Hepatocyte (in vitro differentiated cells): ENCODE measurements at regions not wholly inside any gene's neighbourhood (a gene's known extent, or its start where the extent isn't known, plus 50 kb on each side); places are given as distances from the start of the nearest gene placed in this dataset.

Source experiments
- DNase-seq: peaks from one replicate; pipeline ENCODE4 v3.0.0-alpha.2; 2016; ENCODE audit warnings: low spot score
- H2AFZ ChIP-seq: fragments of 200-600 bp; sonication (generic); 2 replicates; pipeline ENCODE4 v1.6.0; 2016; ENCODE audit warnings: antibody characterized with exemption, mild to moderate bottlenecking
- H3K27ac ChIP-seq: fragments of 200-600 bp; sonication (generic); 2 replicates; pipeline ENCODE4 v1.5.1; 2016; ENCODE audit warnings: mild to moderate bottlenecking
- H3K27me3 ChIP-seq: fragments of 200-600 bp; sonication (generic); 2 replicates; pipeline ENCODE4 v1.6.1; 2016
- H3K36me3 ChIP-seq: fragments of 200-600 bp; sonication (generic); replicated peaks from 2 replicates; pipeline ENCODE4 v1.5.1; 2016; ENCODE audit warnings: low read depth; ENCODE audit not compliant: insufficient read depth
- H3K4me1 ChIP-seq: fragments of 200-600 bp; sonication (generic); 2 replicates; pipeline ENCODE4 v1.5.1; 2016; ENCODE audit warnings: mild to moderate bottlenecking, moderate library complexity; ENCODE audit not compliant: insufficient read depth
- H3K4me2 ChIP-seq: fragments of 200-600 bp; sonication (generic); 2 replicates; pipeline ENCODE4 v1.6.0; 2016
- H3K4me3 ChIP-seq: fragments of 200-600 bp; sonication (generic); 2 replicates; pipeline ENCODE4 v1.5.1; 2016; ENCODE audit warnings: mild to moderate bottlenecking
- H3K79me2 ChIP-seq: fragments of 200-600 bp; sonication (generic); 2 replicates; pipeline ENCODE4 v1.6.0; 2017; ENCODE audit warnings: mild to moderate bottlenecking
- H3K9me2 ChIP-seq: fragments of 200-600 bp; sonication (generic); replicated peaks from 2 replicates; pipeline ENCODE4 v1.6.0; 2017; ENCODE audit warnings: mild to moderate bottlenecking; ENCODE audit not compliant: insufficient read depth
- H3K9me3 ChIP-seq: fragments of 200-600 bp; sonication (generic); 2 replicates; pipeline ENCODE4 v1.5.1; 2016; ENCODE audit warnings: low read depth, mild to moderate bottlenecking
- H4K20me1 ChIP-seq: fragments of 200-600 bp; sonication (generic); 2 replicates; pipeline ENCODE4 v1.6.0; 2016; ENCODE audit warnings: mild to moderate bottlenecking; ENCODE audit not compliant: insufficient read depth, poor library complexity, severe bottlenecking
- CTCF ChIP-seq: fragments of 200-600 bp; sonication (generic); IDR thresholded peaks from 2 replicates; pipeline ENCODE4 v1.5.1; 2016; ENCODE audit warnings: antibody characterized with exemption, mild to moderate bottlenecking; ENCODE audit not compliant: poor library complexity
- EZH2 ChIP-seq: fragments of 200-600 bp; sonication (generic); IDR thresholded peaks from 2 replicates; pipeline ENCODE4 v1.6.1; 2016; ENCODE audit warnings: antibody characterized with exemption, mild to moderate bottlenecking, borderline replicate concordance
- EZH2phosphoT487 ChIP-seq: fragments of 200-600 bp; sonication (generic); IDR thresholded peaks from one replicate; pipeline ENCODE4 v1.6.1; 2018; ENCODE audit warnings: antibody characterized with exemption, mild to moderate bottlenecking, low read depth, moderate library complexity; ENCODE audit not compliant: unreplicated experiment, severe bottlenecking
- WGBS: methylation state at CpG from one replicate; pipeline ENCODE4 v1.1.6; 2016; ENCODE audit warnings: low lambda C conversion rate; ENCODE audit errors: missing lambda C conversion rate; 5-methylcytosine and 5-hydroxymethylcytosine counted together

- H3K4me3 ChIP-seq = no peak overlapping the region
- H2AFZ ChIP-seq = no peak overlapping the region
Observed at GRCh38 chr5:5930561-5930960, 447.8 kb downstream of the MED10 start.

GRCh38 chr5:5929291-5930020 is 448.9 kb downstream of the MED10 start:
- Histone ChIP-seq H3K9me2 (no peaks in the 10 kb centered on the region), H3K79me2 (no peaks in the 10 kb centered on the region), H4K20me1 (no peaks in the 10 kb centered on the region), H3K9me3 (no peaks in the 10 kb centered on the region), H3K27me3 (no peaks in the 10 kb centered on the region), H3K36me3 (no peaks in the 10 kb centered on the region), H3K4me1 (no peaks in the 10 kb centered on the region), H2AFZ (no peak overlapping the region), H3K4me2 (no peak overlapping the region), H3K4me3 (no peak overlapping the region), H3K27ac (no peak overlapping the region)
- TF ChIP-seq EZH2phosphoT487 = no peak
- no peak for TF ChIP-seq CTCF
- TF ChIP-seq EZH2 = no peak
- DNase-seq = no peak
- 79% methylated on average over 7 of the region's 7 CpGs for WGBS

More at GRCh38 chr5:5930561-5930960, 447.8 kb downstream of the MED10 start:
- no peak overlapping the region for H3K4me2 ChIP-seq
- no peaks in the 10 kb centered on the region for H3K36me3 ChIP-seq
- no peaks in the 10 kb centered on the region for H4K20me1 ChIP-seq
- no peaks in the 10 kb centered on the region for H3K4me1 ChIP-seq
- H3K9me2 ChIP-seq = no peaks in the 10 kb centered on the region
- no peaks in the 10 kb centered on the region for H3K9me3 ChIP-seq
- TF ChIP-seq CTCF (no peak), EZH2phosphoT487 (no peak), EZH2 (no peak)
- H3K27me3 ChIP-seq = no peaks in the 10 kb centered on the region
- H3K79me2 ChIP-seq = no peaks in the 10 kb centered on the region
- 88% methylated on average over 2 of the region's 2 CpGs for whole genome bisulfite sequencing
- no peak for DNase-seq
- H3K27ac ChIP-seq = no peak overlapping the region

- Histone ChIP-seq H3K79me2 (no peaks in the 10 kb centered on the region), H3K9me2 (no peaks in the 10 kb centered on the region), H3K36me3 (no peaks in the 10 kb centered on the region), H3K9me3 (no peaks in the 10 kb centered on the region), H2AFZ (no peak overlapping the region), H3K4me3 (no peak overlapping the region), H3K4me1 (no peaks in the 10 kb centered on the region), H3K27ac (no peak overlapping the region), H4K20me1 (no peaks in the 10 kb centered on the region), H3K4me2 (no peak overlapping the region), H3K27me3 (no peaks in the 10 kb centered on the region)
- no peak for DNase-seq
- no peak for TF ChIP-seq EZH2phosphoT487
- TF ChIP-seq EZH2 = no peak
- TF ChIP-seq CTCF = no peak
- 87% methylated on average over 7 of the region's 7 CpGs for WGBS
Observed at GRCh38 chr5:5925191-5925590, 453.2 kb downstream of the MED10 start.
